GM06990 (cell line): ENCODE measurements at regions not wholly inside any gene's neighbourhood (a gene's known extent, or its start where the extent isn't known, plus 50 kb on each side); places are given as distances from the start of the nearest gene placed in this dataset.

Experiments
- DNase-seq: peaks from one replicate; pipeline ENCODE4 v3.0.0-alpha.2; 2011; ENCODE audit not compliant: insufficient read length; ENCODE audit errors: extremely low read depth
- H3K27me3 ChIP-seq: replicated peaks from 2 replicates; pipeline ENCODE4 v1.6.0; 2011; ENCODE audit warnings: low read length; ENCODE audit not compliant: control insufficient read depth, insufficient read depth
- H3K36me3 ChIP-seq: 2 replicates; pipeline ENCODE4 v1.5.1; 2011; ENCODE audit warnings: low read length; ENCODE audit not compliant: control insufficient read depth, insufficient read depth
- H3K4me3 ChIP-seq: replicated peaks from 2 replicates; pipeline ENCODE4 v1.5.1; 2011; ENCODE audit warnings: low read depth, mild to moderate bottlenecking, control low read depth, low read length
- TF ChIP-seq, protein P1 (sequence below): IDR thresholded peaks from 2 replicates; pipeline ENCODE4 v1.5.1; 2011; ENCODE audit warnings: low read length, control low read depth, mild to moderate bottlenecking, inconsistent platforms; ENCODE audit not compliant: insufficient read depth, poor library complexity, severe bottlenecking

DNA sequence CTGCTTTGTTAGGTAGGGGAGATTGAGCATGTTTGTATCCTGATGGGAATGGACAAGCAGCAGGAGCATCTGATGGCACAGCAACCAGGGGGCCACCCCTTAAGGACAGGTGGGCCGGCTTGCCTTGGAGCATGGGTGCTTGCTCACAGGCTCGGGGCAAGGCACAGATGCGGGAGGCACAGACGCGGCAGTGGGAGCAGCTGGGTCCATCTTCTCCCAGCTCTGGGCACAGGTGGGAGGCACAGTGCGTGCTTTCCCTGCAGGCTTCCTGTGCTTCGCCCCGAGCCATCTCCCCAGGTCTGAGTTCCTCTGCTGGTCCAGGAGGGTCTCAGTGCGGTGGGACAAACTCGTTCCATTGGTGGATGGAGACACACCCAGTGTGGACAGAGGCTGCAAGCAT is 73.6 kb upstream of the BHLHE23 start:
- H3K27me3 ChIP-seq, result no peaks in the 10 kb centered on the region; the same call in 1 of the 2 replicates
- no peak for DNase-seq
- no peak overlapping the region for H3K4me3 ChIP-seq
- TF ChIP-seq, protein P1, sequence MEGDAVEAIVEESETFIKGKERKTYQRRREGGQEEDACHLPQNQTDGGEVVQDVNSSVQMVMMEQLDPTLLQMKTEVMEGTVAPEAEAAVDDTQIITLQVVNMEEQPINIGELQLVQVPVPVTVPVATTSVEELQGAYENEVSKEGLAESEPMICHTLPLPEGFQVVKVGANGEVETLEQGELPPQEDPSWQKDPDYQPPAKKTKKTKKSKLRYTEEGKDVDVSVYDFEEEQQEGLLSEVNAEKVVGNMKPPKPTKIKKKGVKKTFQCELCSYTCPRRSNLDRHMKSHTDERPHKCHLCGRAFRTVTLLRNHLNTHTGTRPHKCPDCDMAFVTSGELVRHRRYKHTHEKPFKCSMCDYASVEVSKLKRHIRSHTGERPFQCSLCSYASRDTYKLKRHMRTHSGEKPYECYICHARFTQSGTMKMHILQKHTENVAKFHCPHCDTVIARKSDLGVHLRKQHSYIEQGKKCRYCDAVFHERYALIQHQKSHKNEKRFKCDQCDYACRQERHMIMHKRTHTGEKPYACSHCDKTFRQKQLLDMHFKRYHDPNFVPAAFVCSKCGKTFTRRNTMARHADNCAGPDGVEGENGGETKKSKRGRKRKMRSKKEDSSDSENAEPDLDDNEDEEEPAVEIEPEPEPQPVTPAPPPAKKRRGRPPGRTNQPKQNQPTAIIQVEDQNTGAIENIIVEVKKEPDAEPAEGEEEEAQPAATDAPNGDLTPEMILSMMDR, result no peak
- no peaks in the 10 kb centered on the region for H3K36me3 ChIP-seq

DNA sequence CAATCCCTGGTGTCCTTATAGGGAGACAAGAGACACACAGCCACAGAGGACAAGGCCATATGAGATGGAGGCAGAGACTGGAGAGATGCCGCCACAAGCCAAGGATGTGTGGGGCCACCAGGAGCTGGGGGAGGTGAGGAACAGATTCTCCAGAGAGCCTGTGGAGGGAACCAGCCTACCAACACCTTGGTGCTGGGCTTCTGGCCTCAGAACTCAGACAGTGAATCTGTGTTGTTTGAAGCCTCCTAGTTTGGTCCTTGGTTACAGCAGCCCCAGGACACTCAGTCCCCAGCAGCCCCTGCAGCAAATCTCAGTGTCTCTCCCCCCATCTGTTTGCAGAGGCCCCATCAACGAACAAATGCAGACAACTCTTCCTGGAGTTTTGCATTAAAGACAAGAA is 73.2 kb upstream of the BHLHE23 start:
- TF ChIP-seq, protein P1, result no peak
- H3K4me3 ChIP-seq, result no peak overlapping the region
- no peak for DNase-seq
- no peaks in the 10 kb centered on the region; the same call in 1 of the 2 replicates for H3K27me3 ChIP-seq
- no peaks in the 10 kb centered on the region for H3K36me3 ChIP-seq

DNA sequence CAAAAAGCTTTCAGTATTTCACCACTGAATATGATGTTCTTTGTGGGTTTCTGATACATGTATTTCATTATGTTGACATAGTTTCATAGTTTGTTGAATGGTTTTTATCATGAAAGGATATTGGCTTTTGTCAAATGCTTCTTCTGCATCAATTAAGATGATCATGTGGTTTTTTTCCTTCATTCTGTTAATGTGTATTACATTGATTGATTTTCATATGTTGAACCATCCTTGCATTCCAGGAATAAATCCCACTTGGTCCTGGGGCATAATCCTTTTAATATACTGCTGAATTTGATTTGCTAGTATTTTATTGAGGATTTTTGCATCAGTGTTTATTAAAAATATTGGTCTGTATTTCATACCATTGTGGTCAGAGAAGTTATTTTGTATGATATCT is 70.9 kb upstream of the BHLHE23 start:
- H3K36me3 ChIP-seq, result no peaks in the 10 kb centered on the region
- DNase-seq, result no peak
- no peaks in the 10 kb centered on the region for H3K27me3 ChIP-seq
- no peak overlapping the region for H3K4me3 ChIP-seq
- TF ChIP-seq, protein P1, result no peak

DNA sequence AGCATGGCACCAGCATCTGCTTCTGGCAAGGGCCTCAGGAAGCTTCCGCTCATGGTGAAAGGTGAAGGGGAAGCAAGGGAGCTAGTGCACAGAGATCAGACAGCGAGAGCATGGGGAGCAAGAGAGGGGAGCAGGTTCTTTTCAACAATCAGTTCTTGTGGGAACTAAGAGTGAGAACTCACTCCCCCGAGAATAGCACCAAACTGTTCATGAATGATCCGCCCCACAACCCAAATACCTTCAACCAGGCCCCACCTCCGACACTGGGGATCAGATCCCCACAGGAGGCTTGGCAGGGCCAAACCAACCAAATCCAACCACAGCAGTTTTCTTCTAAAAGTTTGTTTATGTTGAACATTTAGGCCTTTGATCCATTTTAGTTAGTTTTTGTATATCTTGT is 69.7 kb upstream of the BHLHE23 start:
- Histone ChIP-seq H3K27me3 (no peaks in the 10 kb centered on the region; the same call in 1 of the 2 replicates), H3K4me3 (no peak overlapping the region), H3K36me3 (no peaks in the 10 kb centered on the region)
- TF ChIP-seq, protein P1, result no peak
- no peak for DNase-seq

DNA sequence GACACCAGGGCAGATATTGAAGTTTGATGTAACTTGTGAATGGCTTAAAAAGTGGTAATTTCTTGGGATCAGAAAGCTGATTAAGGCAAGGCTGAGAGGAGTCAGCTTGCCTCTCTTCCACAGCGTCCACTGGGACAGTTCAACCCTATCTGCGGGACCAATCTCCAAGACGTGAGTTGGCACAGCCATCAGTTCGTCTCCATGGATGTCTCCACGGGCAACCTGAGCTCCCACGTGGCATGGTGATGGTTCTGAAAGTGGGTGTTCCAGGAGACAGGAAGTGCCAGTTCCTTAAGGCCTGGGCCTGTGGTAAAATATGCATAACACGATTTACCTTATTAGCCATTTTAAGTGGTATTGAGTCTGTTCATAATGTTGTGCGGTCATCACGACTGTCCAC is 67.9 kb upstream of the BHLHE23 start:
- TF ChIP-seq, protein P1, result no peak
- H3K4me3 ChIP-seq, result no peak overlapping the region
- no peaks in the 10 kb centered on the region for H3K36me3 ChIP-seq
- no peaks in the 10 kb centered on the region; the same call in 1 of the 2 replicates for H3K27me3 ChIP-seq
- DNase-seq, result no peak

DNA sequence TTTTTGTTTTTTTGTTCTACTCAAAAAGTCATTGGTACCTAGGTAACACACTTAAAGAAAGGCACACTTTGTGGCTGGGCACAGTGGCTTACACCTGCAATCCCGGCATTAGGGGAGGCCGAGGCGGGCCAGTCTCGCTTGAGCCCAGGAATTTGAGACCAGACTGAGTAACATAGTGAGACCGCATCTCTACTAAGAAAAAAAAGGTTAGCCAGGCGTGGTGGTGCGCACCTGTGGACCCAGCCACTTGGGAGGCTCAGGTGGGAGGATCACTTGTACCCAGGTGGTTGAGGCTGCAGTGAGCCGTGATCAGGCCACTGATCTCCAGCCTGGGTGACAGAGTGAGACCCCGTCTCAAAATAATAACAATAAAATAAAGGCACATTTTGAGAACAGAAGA is 67.4 kb upstream of the BHLHE23 start:
- Histone ChIP-seq H3K4me3 (no peak overlapping the region), H3K27me3 (no peaks in the 10 kb centered on the region; the same call in 1 of the 2 replicates), H3K36me3 (no peaks in the 10 kb centered on the region)
- TF ChIP-seq, protein P1, result no peak
- DNase-seq, result no peak
